ENCODE measurements at regions not wholly inside any gene's neighbourhood (a gene's known extent, or its start where the extent isn't known, plus 50 kb on each side); places are given as distances from the start of the nearest gene placed in this dataset.

- Histone ChIP-seq H3K27me3 (no peaks in the 10 kb centered on the region), H3K36me3 (no peaks in the 10 kb centered on the region), H3K9me3 (no peaks in the 10 kb centered on the region), H3K4me1 (ENCODE audit: control insufficient read depth in 1 of 2, insufficient read depth in 1 of 2, low read depth in 1 of 2, low read length in 1 of 2) (no peaks in the 10 kb centered on the region), H3K4me3 (ENCODE audit: low read depth in 1 of 2, low read length in 1 of 2) (no peak overlapping the region), H3K27ac (no peak overlapping the region)
- TF ChIP-seq CTCF (IDR thresholded peaks at IDR 0.05) = no peak
Observed at GRCh38 chr7:86320889-86321288, 322.8 kb upstream of the GRM3 start.

- no peaks in the 10 kb centered on the region for H3K4me1 ChIP-seq (ENCODE audit: control insufficient read depth in 1 of 2, insufficient read depth in 1 of 2, low read depth in 1 of 2, low read length in 1 of 2)
- H3K27me3 ChIP-seq = no peaks in the 10 kb centered on the region
- no peak for TF ChIP-seq CTCF (IDR thresholded peaks at IDR 0.05)
- no peaks in the 10 kb centered on the region for H3K9me3 ChIP-seq
- no peak overlapping the region for H3K27ac ChIP-seq
- H3K36me3 ChIP-seq = no peaks in the 10 kb centered on the region
- H3K4me3 ChIP-seq (ENCODE audit: low read depth in 1 of 2, low read length in 1 of 2) = no peak overlapping the region
Observed at GRCh38 chr7:86320341-86320740, 323.4 kb upstream of the GRM3 start.

- TF ChIP-seq CTCF (IDR thresholded peaks at IDR 0.05) = no peak
- Histone ChIP-seq H3K27ac (no peak overlapping the region), H3K4me1 (ENCODE audit: control insufficient read depth in 1 of 2, insufficient read depth in 1 of 2, low read depth in 1 of 2, low read length in 1 of 2) (no peaks in the 10 kb centered on the region), H3K27me3 (no peaks in the 10 kb centered on the region), H3K36me3 (no peaks in the 10 kb centered on the region), H3K4me3 (ENCODE audit: low read depth in 1 of 2, low read length in 1 of 2) (no peak overlapping the region), H3K9me3 (no peaks in the 10 kb centered on the region)
Observed at GRCh38 chr7:86313842-86314241, 329.9 kb upstream of the GRM3 start.

- Histone ChIP-seq H3K27me3 (no peaks in the 10 kb centered on the region), H3K4me1 (ENCODE audit: control insufficient read depth in 1 of 2, insufficient read depth in 1 of 2, low read depth in 1 of 2, low read length in 1 of 2) (no peaks in the 10 kb centered on the region), H3K36me3 (no peaks in the 10 kb centered on the region), H3K9me3 (no peaks in the 10 kb centered on the region), H3K27ac (no peak overlapping the region), H3K4me3 (ENCODE audit: low read depth in 1 of 2, low read length in 1 of 2) (no peak overlapping the region)
- TF ChIP-seq CTCF (IDR thresholded peaks at IDR 0.05) = no peak
Observed at GRCh38 chr7:86301301-86301700, 342.4 kb upstream of the GRM3 start.

- Histone ChIP-seq H3K9me3 (no peaks in the 10 kb centered on the region), H3K27me3 (no peaks in the 10 kb centered on the region), H3K27ac (no peak overlapping the region), H3K4me1 (ENCODE audit: control insufficient read depth in 1 of 2, insufficient read depth in 1 of 2, low read depth in 1 of 2, low read length in 1 of 2) (no peaks in the 10 kb centered on the region), H3K36me3 (no peaks in the 10 kb centered on the region), H3K4me3 (ENCODE audit: low read depth in 1 of 2, low read length in 1 of 2) (no peak overlapping the region)
- no peak for TF ChIP-seq CTCF (IDR thresholded peaks at IDR 0.05)
Observed at GRCh38 chr7:86295526-86295925, 348.2 kb upstream of the GRM3 start.

Data from neutrophil (primary cell).